HK-2 (cell line): ENCODE measurements at regions not wholly inside any gene's neighbourhood (a gene's known extent, or its start where the extent isn't known, plus 50 kb on each side); places are given as distances from the start of the nearest gene placed in this dataset.
"Not testable (repeated sequence)": the region's sequence is repeated elsewhere in the genome, so short reads cannot be mapped to it uniquely, and the experiment has no call there.

Source experiments
- DNase-seq: peaks from one replicate; pipeline ENCODE4 v3.0.0-alpha.2; 2018; ENCODE audit not compliant: unreplicated experiment

- no peak for DNase-seq
Observed at GRCh38 chr16:55061126-55061525, 130.5 kb downstream of the IRX5 start.

DNA sequence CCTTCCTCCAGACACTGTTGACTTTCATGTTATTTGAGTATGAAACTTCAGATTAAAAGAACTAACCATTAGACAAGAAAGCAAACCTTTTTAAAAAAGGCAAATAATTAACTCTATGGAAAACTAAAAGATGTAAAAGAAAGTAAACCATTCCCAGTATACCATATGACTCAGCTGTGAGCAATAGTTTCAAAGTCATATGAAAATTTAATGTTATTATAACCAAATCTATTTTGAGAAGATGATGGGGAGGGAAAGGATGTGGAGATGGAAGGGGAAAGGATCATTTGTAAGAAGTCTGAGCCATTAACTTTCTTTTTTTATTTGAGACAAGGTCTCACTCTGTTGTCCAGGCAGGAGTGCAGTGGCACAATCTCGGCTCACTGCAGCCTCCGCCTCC, 131.8 kb downstream of the IRX5 start:
- DNase-seq, result no peak

DNA sequence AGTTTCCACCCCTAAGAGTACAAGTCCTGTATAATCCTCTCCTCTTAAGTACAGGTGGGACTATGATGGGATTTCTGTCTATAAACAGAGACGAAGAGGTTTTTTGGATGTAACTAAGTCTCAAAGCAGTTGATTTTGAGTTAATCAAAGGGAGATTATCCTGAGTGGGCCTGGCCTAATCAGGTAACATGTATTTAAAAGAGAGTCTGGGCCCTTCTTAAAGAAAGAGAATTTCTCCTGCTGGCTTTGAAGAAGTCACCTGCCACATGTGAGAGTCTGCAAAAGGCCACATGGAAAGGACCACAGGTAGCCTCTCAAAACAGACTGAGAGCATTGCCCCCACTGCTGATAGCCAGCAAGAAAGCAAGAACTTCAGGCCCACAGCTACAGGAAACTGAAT, 142.3 kb downstream of the IRX5 start:
- DNase-seq, result no peak

- DNase-seq, result no peak
Observed at GRCh38 chr16:55073830-55074229, 143.2 kb downstream of the IRX5 start.

DNA sequence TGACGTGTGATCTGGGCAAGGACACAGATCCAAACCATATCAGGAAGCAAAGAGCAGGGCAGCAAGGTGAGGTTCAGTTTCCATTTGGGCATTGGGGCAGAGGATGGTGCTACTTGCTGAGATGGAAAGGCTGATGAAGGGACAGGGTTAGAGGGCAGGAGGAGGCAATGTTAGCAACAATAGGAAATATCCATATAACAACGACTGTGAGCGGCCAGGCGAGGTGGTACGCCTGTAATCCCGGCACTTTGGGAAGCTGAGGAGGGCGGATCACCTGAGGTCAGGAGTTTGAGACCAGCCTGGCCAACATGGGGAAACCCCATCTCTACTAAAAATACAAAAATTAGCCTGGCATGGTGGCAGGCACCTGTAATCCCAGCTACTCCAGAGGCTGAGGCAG, 144.5 kb downstream of the IRX5 start:
- DNase-seq, result not testable (repeated sequence)

- no peak for DNase-seq
Observed at GRCh38 chr16:55076053-55076452, 145.4 kb downstream of the IRX5 start.

DNA sequence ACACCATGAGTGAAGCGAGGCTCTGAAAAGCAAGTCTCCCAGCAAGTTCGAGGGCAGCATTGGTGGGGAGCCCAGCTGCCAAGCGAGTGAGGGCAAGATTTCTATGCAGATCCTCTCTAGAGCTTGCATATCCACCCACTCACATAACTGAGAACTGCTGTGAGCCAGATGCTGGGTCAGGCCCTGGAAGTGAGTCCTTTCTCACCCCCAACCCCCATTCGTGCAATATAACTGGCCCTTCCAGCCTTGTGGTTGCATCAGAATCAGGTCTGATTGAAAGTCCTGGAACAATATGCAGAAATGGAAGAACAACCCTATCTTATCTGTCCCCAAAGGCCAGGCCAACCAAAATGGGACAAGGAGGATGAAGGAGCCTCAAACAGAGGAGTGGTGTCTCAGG, 146.6 kb downstream of the IRX5 start:
- no peak for DNase-seq

DNA sequence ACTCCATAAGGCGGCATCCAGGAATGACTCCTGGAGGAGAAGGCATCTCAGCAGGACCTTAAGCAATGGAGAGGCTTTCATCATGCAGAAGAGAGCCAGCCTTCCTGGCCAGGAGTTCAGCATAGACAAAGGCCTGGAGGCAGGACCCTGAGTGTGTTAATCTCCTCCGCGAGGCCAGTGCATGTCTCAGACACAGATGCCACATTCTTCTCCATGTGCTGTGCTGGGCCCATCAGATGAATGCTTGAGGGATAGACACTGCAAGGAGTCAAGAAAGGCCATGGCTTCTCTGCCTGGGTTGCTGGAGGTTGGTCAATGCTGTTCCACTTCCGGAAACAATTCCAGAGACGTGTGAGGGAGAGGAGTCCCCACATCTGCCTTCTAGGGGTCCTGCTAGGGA, 147.5 kb downstream of the IRX5 start:
- DNase-seq, result no peak

DNA sequence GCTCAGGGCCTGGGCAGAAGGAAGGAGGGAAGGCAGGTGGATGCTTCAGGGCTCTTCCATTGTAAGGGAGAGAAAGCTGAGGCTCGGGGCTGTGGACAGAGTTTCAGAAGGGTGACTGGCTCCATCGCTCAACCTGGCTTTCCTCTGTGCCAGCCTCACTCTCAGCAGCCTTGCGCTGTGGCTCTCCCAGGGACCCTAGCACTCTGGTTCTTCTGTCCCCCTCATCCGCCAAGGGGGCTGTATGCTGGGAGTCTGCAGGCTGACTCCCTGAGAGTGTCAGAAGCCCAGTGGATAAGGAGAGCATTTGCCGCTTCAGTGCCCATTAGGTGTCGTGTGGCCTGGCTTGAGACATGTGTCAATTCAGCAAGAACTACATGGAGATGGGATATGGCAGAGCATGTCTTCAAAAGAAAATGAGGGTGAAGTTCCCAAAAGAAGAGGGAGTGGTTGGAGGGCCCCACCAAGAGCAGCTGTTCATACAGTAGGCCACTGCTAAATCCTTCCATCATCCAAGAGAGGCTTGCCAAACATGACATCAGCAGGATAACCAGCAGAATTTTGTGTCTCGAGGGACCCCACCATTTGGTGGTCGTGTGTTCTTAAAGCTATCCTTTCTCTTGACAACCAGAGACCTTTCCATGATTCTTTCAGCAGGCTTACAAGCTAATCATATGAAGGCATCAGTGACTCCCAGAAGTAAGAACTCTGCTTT, 148.2 kb downstream of the IRX5 start:
- no peak for DNase-seq

GRCh38 chr16:55081622-55082590, 151.2 kb downstream of the IRX5 start:
- DNase-seq, result no peak

DNA sequence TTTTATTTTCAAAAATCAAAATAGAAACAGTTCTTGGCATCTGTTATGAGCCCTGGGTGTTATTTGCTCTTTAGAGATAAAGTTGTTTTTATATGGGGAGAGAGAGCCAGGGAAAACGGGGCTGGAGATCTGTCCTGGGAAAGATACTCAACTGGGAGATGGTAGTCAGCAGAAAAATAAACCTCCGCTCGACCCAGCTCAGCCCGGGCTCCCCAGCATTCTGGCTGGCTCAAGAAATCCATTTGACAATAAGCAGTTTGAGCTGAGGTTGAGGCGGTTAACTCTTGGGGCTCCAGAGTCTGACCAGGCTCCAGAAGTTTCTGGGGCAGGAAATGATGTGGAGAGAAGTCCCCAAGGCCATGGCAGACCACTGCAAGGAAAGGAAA, 151.9 kb downstream of the IRX5 start:
- no peak for DNase-seq

DNA sequence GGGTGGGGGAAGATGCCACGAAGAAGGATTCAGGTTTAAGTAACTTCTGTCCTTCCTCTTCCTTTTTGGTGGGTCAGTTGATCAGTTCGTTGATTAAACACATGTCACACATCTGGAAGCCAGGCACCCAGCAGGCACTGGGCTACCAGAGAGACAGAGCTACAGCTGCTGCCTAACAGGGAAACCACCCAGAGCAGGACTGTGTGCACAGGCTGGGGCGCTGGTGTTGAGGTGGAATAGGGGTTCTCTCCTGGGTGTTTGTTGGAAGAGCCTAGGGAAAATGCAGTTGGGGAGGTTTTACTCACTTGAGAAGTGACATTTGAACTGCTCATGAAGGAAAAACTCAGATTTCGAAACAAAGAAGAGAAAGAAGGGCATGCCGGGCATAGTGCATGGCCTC, 152.4 kb downstream of the IRX5 start:
- no peak for DNase-seq

- no peak for DNase-seq
Observed at GRCh38 chr16:55088098-55088497, 157.4 kb downstream of the IRX5 start.

- DNase-seq, result no peak
Observed at GRCh38 chr16:55089600-55089999, 158.9 kb downstream of the IRX5 start.

GRCh38 chr16:55091213-55091870, 160.7 kb downstream of the IRX5 start:
- no peak for DNase-seq

DNA sequence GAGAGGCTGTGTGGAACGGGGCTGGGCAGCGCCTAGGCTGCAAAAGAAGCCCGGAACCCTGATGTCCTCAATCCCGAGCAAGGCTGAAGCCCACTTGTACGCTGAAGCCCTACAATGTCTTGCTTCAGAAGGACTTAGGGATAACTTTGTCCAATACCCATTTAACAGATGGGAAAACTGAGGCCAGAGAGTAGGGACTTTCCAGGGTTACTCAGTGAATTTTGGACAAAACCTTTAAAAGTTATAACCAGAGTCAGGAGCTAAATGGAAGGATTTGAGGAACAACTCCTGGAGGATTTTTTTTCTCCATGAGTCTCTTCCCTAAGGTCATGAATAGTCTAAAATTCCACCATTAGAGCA, 161.2 kb downstream of the IRX5 start:
- no peak for DNase-seq

GRCh38 chr16:55100100-55100499, 169.4 kb downstream of the IRX5 start:
- no peak for DNase-seq

DNA sequence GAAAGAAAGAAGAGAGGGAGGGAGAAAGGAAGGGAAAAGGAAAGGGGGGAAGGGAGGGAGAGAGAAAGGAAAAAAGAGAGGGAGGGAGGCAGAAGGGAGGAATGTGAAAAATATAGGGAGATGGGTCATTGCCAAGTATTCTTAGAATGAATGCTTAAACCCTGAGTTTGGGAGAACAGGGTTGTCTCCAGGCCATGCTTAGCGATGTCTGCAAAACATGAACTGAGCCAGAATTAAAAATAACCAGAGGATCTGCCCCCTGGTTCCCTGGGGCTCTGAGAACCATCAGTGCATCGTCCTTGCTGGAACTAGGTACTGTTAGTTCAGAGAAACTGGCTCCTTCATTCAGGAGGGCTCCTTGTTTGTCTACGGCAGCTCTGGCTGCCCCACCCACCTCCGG, 170.4 kb downstream of the IRX5 start:
- DNase-seq, result no peak

DNA sequence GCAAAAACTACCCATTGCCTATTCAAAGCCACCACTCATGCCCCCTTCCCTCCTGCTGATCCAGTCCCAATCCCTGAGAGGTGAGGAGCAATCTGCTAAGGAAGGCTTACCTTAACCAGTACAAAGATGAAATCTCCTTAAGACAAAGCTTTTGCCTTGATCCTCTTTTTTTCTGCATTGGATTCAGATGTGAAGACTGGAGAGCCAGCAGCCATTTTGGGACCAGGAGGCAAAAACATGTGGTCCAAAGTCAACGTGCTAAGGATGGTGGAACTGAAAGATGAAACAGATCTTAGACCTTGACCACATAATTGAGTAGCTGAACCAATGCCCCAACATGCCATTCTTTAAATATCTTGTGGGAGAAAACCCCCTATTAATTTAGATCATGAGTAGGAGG, 171.4 kb downstream of the IRX5 start:
- DNase-seq, result no peak

DNA sequence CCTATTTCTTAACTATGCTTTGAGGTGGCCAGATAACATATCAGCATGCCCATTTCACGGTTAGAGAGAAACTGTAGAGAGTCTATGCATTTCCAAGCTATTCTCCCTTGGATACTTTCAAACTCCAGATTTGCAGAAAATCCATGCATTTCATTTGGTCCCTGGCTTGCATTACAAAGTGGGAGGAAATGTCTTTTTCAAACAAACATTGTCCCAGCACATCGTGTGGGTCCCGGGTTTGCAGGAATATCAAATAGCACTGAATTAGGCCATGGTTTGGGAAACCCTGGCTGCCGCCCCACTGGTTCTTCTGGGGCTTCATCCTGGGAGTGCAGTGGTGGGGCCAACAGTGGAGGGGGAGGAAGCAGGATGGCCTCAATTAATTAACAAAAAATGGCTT, 171.9 kb downstream of the IRX5 start:
- DNase-seq, result no peak

GRCh38 chr16:55107851-55108250, 177.2 kb downstream of the IRX5 start:
- DNase-seq, result no peak

GRCh38 chr16:55113210-55113609, 182.5 kb downstream of the IRX5 start:
- DNase-seq, result no peak

- no peak for DNase-seq
Observed at GRCh38 chr16:55115506-55115905, 184.8 kb downstream of the IRX5 start.
